H1 (cell line): ENCODE measurements at regions not wholly inside any gene's neighbourhood (a gene's known extent, or its start where the extent isn't known, plus 50 kb on each side); places are given as distances from the start of the nearest gene placed in this dataset.

Experiments used
- CREB1 ChIP-seq: IDR thresholded peaks from 2 replicates; pipeline ENCODE4 v1.6.1; 2012; ENCODE audit warnings: inconsistent platforms
- EP300 ChIP-seq, 2 experiments: IDR thresholded peaks; 1 replicate in 1 of 2; 2 replicates in 1 of 2; pipeline ENCODE4 v1.6.1; 2011 to 2012; ENCODE audit warnings: low read depth in 2 of 2, low read length in 2 of 2, mild to moderate bottlenecking in 2 of 2, borderline replicate concordance in 1 of 2, inconsistent platforms in 1 of 2, moderate library complexity in 1 of 2
- POLR2AphosphoS5 ChIP-seq: IDR thresholded peaks from 2 replicates; pipeline ENCODE4 v1.6.1; 2011; ENCODE audit warnings: low read depth, low read length
- RAD21 ChIP-seq, 2 experiments: IDR thresholded peaks in 1 of 2; conservative IDR thresholded peaks in 1 of 2; 2 replicates each; pipeline ENCODE4 v1.6.1; 2011; ENCODE audit warnings: low read depth in 2 of 2, low read length in 2 of 2, improper control_type of control experiment in 1 of 2, inconsistent platforms in 1 of 2, mild to moderate bottlenecking in 1 of 2, moderate library complexity in 1 of 2
- TBP ChIP-seq: IDR thresholded peaks from 2 replicates; pipeline ENCODE4 v1.6.1; 2011; ENCODE audit warnings: low read depth, low read length, improper control_type of control experiment
- TF ChIP-seq, protein P1 (sequence below), 3 experiments: IDR thresholded peaks; 1 replicate in 2 of 3; 2 replicates in 1 of 3; pipeline versions ENCODE4 v1.5.1 to v1.6.1; 2011; ENCODE audit warnings: low read length in 3 of 3, mild to moderate bottlenecking in 3 of 3, inconsistent platforms in 2 of 3, low read depth in 1 of 3, moderate library complexity in 1 of 3; ENCODE audit not compliant: insufficient read depth in 1 of 3; ENCODE audit errors: control extremely low read depth in 1 of 3

DNA sequence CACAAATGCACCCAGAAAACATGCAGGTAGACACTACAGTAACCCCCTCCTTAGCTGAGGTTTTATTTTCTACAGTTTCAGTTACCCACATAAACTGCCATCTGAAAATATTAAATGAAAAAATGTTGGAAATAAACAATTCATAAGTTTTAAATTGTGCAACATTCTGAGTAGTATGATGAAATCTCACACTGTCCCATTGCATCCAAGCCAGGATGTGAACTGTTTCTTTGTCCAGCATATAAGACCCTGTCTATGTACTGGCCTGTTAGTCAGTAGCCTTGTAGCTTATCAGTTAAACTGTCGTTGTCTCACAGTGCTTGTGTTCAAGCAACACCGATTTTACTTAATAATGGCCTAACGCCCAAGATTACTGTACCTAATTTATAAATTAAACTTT lies 630.5 kb downstream of the ANXA1 start:
- TF ChIP-seq POLR2AphosphoS5 (no peak), TBP (no peak), CREB1 (no peak), RAD21 (IDR thresholded peaks at IDR 0.05 in 1 of 2, conservative IDR thresholded peaks at IDR 0.05 in 1 of 2; ENCODE audit: low read depth in 2 of 2, low read length in 2 of 2) (no peak), EP300 (IDR thresholded peaks at IDR 0.05; ENCODE audit: borderline replicate concordance in 1 of 2, low read depth in 2 of 2, low read length in 2 of 2) (no peak)
- TF ChIP-seq, protein P1, sequence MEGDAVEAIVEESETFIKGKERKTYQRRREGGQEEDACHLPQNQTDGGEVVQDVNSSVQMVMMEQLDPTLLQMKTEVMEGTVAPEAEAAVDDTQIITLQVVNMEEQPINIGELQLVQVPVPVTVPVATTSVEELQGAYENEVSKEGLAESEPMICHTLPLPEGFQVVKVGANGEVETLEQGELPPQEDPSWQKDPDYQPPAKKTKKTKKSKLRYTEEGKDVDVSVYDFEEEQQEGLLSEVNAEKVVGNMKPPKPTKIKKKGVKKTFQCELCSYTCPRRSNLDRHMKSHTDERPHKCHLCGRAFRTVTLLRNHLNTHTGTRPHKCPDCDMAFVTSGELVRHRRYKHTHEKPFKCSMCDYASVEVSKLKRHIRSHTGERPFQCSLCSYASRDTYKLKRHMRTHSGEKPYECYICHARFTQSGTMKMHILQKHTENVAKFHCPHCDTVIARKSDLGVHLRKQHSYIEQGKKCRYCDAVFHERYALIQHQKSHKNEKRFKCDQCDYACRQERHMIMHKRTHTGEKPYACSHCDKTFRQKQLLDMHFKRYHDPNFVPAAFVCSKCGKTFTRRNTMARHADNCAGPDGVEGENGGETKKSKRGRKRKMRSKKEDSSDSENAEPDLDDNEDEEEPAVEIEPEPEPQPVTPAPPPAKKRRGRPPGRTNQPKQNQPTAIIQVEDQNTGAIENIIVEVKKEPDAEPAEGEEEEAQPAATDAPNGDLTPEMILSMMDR (IDR thresholded peaks at IDR 0.05; ENCODE audit: control extremely low read depth in 1 of 3, insufficient read depth in 1 of 3, low read depth in 1 of 3, low read length in 3 of 3): no peak
